ENCODE measurements at regions not wholly inside any gene's neighbourhood (a gene's known extent, or its start where the extent isn't known, plus 50 kb on each side); places are given as distances from the start of the nearest gene placed in this dataset.

DNA sequence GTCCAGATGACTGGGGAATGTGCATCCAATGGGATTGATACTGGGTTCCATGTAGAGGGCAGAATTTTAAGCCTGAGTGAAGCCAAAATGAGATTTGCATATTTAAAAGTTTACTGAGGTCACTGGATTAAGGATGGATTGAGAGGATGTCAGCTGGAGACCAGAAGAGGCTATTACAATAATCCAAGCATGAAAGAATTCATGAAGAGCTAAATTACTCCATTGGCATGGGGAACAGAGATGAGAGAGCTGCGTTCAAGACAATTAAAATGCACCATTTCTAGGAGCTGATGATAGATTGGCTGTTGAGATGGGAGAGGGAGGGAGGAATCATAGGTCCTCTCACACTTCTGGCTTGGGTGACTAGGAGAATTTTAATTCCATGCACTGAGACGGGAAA, 158.5 kb downstream of the JCAD start:
- TF ChIP-seq, protein P1, sequence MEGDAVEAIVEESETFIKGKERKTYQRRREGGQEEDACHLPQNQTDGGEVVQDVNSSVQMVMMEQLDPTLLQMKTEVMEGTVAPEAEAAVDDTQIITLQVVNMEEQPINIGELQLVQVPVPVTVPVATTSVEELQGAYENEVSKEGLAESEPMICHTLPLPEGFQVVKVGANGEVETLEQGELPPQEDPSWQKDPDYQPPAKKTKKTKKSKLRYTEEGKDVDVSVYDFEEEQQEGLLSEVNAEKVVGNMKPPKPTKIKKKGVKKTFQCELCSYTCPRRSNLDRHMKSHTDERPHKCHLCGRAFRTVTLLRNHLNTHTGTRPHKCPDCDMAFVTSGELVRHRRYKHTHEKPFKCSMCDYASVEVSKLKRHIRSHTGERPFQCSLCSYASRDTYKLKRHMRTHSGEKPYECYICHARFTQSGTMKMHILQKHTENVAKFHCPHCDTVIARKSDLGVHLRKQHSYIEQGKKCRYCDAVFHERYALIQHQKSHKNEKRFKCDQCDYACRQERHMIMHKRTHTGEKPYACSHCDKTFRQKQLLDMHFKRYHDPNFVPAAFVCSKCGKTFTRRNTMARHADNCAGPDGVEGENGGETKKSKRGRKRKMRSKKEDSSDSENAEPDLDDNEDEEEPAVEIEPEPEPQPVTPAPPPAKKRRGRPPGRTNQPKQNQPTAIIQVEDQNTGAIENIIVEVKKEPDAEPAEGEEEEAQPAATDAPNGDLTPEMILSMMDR (IDR thresholded peaks at IDR 0.05) = no peak
- TF ChIP-seq ZFX (IDR thresholded peaks at IDR 0.05; ENCODE audit: borderline replicate concordance) = no peak
